SK-N-MC (cell line): ENCODE measurements at regions not wholly inside any gene's neighbourhood (a gene's known extent, or its start where the extent isn't known, plus 50 kb on each side); places are given as distances from the start of the nearest gene placed in this dataset.

ENCODE experiments used
- EZH2 ChIP-seq: fragments of 200-600 bp; sonication (generic); IDR thresholded peaks from one replicate; pipeline ENCODE4 v1.6.1; 2017; ENCODE audit warnings: antibody characterized with exemption
- FOXP2 ChIP-seq: optimal IDR thresholded peaks from 2 replicates; pipeline ENCODE3; 2011; ENCODE audit warnings: mild to moderate bottlenecking, moderate library complexity; ENCODE audit not compliant: insufficient read depth; ENCODE audit errors: extremely low read length, control extremely low read depth
- POLR2AphosphoS5 ChIP-seq: IDR thresholded peaks from 2 replicates; pipeline ENCODE4 v1.6.1; 2012; ENCODE audit warnings: mild to moderate bottlenecking, low read depth, low read length, borderline replicate concordance

DNA sequence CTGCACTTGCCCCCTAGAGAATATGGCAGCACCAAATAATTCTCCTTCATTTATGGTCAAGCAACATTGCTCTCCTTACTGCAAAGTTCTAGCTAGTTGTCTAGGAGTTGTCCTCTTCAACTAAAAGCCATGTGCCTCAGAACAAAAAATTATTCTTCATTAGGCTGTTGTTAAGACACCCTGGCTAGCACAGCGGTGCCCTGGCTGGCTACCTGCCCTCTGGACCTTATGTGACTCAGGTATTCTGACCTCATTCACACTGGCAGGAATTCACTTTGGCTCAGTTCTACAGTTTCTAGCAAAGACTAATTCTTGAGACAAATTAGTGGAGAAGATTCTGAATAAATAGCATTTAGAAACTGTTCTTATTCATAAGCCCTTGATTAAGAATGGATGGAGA is 224.4 kb upstream of the KRR1 start:
- no peak for TF ChIP-seq POLR2AphosphoS5
- no peak for TF ChIP-seq EZH2
- no peak for TF ChIP-seq FOXP2
